GM19397 (cell line): ENCODE measurements at regions not wholly inside any gene's neighbourhood (a gene's known extent, or its start where the extent isn't known, plus 50 kb on each side); places are given as distances from the start of the nearest gene placed in this dataset.
"Not testable (repeated sequence)": the region's sequence is repeated elsewhere in the genome, so short reads cannot be mapped to it uniquely, and the experiment has no call there.

Experiments used
- ATAC-seq: cut with Tn5 transposase; IDR thresholded peaks from one replicate; pipeline ENCODE4 v1.9.1; 2021; ENCODE audit warnings: mild to moderate bottlenecking, moderate library complexity; ENCODE audit not compliant: unreplicated experiment

GRCh38 chr16:5221831-5222230 is 124.2 kb upstream of the EEF2KMT start:
- not testable (repeated sequence) for ATAC-seq

- ATAC-seq: no peak
Measured at GRCh38 chr16:5220705-5221104, 123.1 kb upstream of the EEF2KMT start.

- ATAC-seq: no peak
Measured at GRCh38 chr16:5216441-5217080, 119.0 kb upstream of the EEF2KMT start.

- no peak for ATAC-seq
Measured at GRCh38 chr16:5215901-5216300, 118.3 kb upstream of the EEF2KMT start.

- no peak for ATAC-seq
Measured at GRCh38 chr16:5214466-5214865, 116.9 kb upstream of the EEF2KMT start.

- not testable (repeated sequence) for ATAC-seq
Measured at GRCh38 chr16:5212501-5212900, 114.9 kb upstream of the EEF2KMT start.

GRCh38 chr16:5207862-5208498 is 110.4 kb upstream of the EEF2KMT start:
- not testable (repeated sequence) for ATAC-seq

- ATAC-seq: no peak
Measured at GRCh38 chr16:5207001-5207523, 109.5 kb upstream of the EEF2KMT start.

GRCh38 chr16:5206331-5206990 is 108.9 kb upstream of the EEF2KMT start:
- no peak for ATAC-seq

GRCh38 chr16:5205361-5206040 is 107.9 kb upstream of the EEF2KMT start:
- no peak for ATAC-seq

GRCh38 chr16:5203675-5204074 is 106.1 kb upstream of the EEF2KMT start:
- ATAC-seq: not testable (repeated sequence)

- ATAC-seq: no peak
Measured at GRCh38 chr16:5200123-5200522, 102.5 kb upstream of the EEF2KMT start.

- ATAC-seq: no peak
Measured at GRCh38 chr16:5196204-5196603, 98.6 kb upstream of the EEF2KMT start.

GRCh38 chr16:5193861-5194260 is 96.3 kb upstream of the EEF2KMT start:
- ATAC-seq: no peak

- ATAC-seq: no peak
Measured at GRCh38 chr16:5188989-5189352, 91.4 kb upstream of the EEF2KMT start.

GRCh38 chr16:5188318-5188988 is 90.9 kb upstream of the EEF2KMT start:
- ATAC-seq: no peak

GRCh38 chr16:5187402-5187952 is 89.9 kb upstream of the EEF2KMT start:
- no peak for ATAC-seq

GRCh38 chr16:5186381-5186903 is 88.8 kb upstream of the EEF2KMT start:
- no peak for ATAC-seq

GRCh38 chr16:5176505-5176904 is 78.9 kb upstream of the EEF2KMT start:
- ATAC-seq: no peak

- ATAC-seq: no peak
Measured at GRCh38 chr16:5175266-5175665, 77.7 kb upstream of the EEF2KMT start.
